PFSK-1 (cell line): ENCODE measurements at regions not wholly inside any gene's neighbourhood (a gene's known extent, or its start where the extent isn't known, plus 50 kb on each side); places are given as distances from the start of the nearest gene placed in this dataset.

Experiments
- FOXP2 ChIP-seq: optimal IDR thresholded peaks from 2 replicates; pipeline ENCODE3; 2011; ENCODE audit warnings: borderline replicate concordance, control low read depth, inconsistent platforms; ENCODE audit not compliant: insufficient read depth; ENCODE audit errors: extremely low read length, extremely low read depth
- POLR2AphosphoS5 ChIP-seq: IDR thresholded peaks from 2 replicates; pipeline ENCODE4 v1.6.1; 2012; ENCODE audit warnings: low read depth, mild to moderate bottlenecking, control low read depth, low read length, moderate library complexity
- REST ChIP-seq, 2 experiments: IDR thresholded peaks; 2 replicates each; pipeline versions ENCODE4 v1.6.1 to v1.8.0; 2011 to 2012; ENCODE audit warnings: low read depth in 2 of 2, low read length in 2 of 2, control low read depth in 1 of 2, inconsistent platforms in 1 of 2, mild to moderate bottlenecking in 1 of 2, moderate library complexity in 1 of 2; ENCODE audit not compliant: insufficient read depth in 1 of 2
- SIN3A ChIP-seq: IDR thresholded peaks from 2 replicates; pipeline ENCODE4 v1.6.1; 2012; ENCODE audit warnings: mild to moderate bottlenecking, low read length, moderate library complexity, borderline replicate concordance; ENCODE audit not compliant: insufficient read depth
- TAF1 ChIP-seq: IDR thresholded peaks from 2 replicates; pipeline ENCODE4 v1.6.1; 2012; ENCODE audit warnings: low read length, control low read depth, borderline replicate concordance; ENCODE audit not compliant: insufficient read depth

GRCh38 chr17:71983828-71984227, 137.0 kb upstream of the SOX9 start:
- TF ChIP-seq REST (IDR thresholded peaks at IDR 0.05; ENCODE audit: insufficient read depth in 1 of 2, low read depth in 2 of 2, low read length in 2 of 2) (no peak), SIN3A (no peak), POLR2AphosphoS5 (no peak), FOXP2 (no peak), TAF1 (no peak)

- TF ChIP-seq REST (IDR thresholded peaks at IDR 0.05; ENCODE audit: insufficient read depth in 1 of 2, low read depth in 2 of 2, low read length in 2 of 2) (no peak), POLR2AphosphoS5 (no peak), TAF1 (no peak)
Measured at GRCh38 chr17:71985111-71986039, 135.4 kb upstream of the SOX9 start.

GRCh38 chr17:71986886-71987285, 133.9 kb upstream of the SOX9 start:
- TF ChIP-seq POLR2AphosphoS5 (no peak), SIN3A (no peak), FOXP2 (no peak), REST (IDR thresholded peaks at IDR 0.05; ENCODE audit: insufficient read depth in 1 of 2, low read depth in 2 of 2, low read length in 2 of 2) (no peak), TAF1 (no peak)

- TF ChIP-seq POLR2AphosphoS5 = no peak
- TF ChIP-seq SIN3A = no peak
- TF ChIP-seq FOXP2 = no peak
- TF ChIP-seq TAF1 = no peak
- no peak for TF ChIP-seq REST (IDR thresholded peaks at IDR 0.05; ENCODE audit: insufficient read depth in 1 of 2, low read depth in 2 of 2, low read length in 2 of 2)
Measured at GRCh38 chr17:71987634-71988033, 133.2 kb upstream of the SOX9 start.

GRCh38 chr17:71989117-71989516, 131.7 kb upstream of the SOX9 start:
- TF ChIP-seq TAF1 = no peak
- TF ChIP-seq REST (IDR thresholded peaks at IDR 0.05; ENCODE audit: insufficient read depth in 1 of 2, low read depth in 2 of 2, low read length in 2 of 2) = no peak
- TF ChIP-seq SIN3A = no peak
- TF ChIP-seq POLR2AphosphoS5 = no peak
- no peak for TF ChIP-seq FOXP2
